ENCODE measurements at regions not wholly inside any gene's neighbourhood (a gene's known extent, or its start where the extent isn't known, plus 50 kb on each side); places are given as distances from the start of the nearest gene placed in this dataset.

GRCh38 chr10:24793648-24794379 is 70.1 kb upstream of the ARHGAP21 start:
- ChIA-PET CTCF (interaction anchor here (0.5 kb wide), 1 partner anchor 108 kb away, joined by 3 read pairs; no protein-coding TSS in a partner anchor), POLR2A (ENCODE audit: unreplicated experiment) (interaction anchor here (0.5 kb wide), 1 partner anchor 128 kb away, joined by 5 read pairs; no protein-coding TSS in a partner anchor)
- H3F3A ChIP-seq (ENCODE audit: low read length, unreplicated experiment), result no peaks in the 10 kb centered on the region
- no peaks in the 10 kb centered on the region for H3K27me3 ChIP-seq (ENCODE audit: low read length)
- no peak overlapping the region for H3K27ac ChIP-seq (ENCODE audit: low read length)
- TF ChIP-seq EZH2 (IDR thresholded peaks at IDR 0.05; ENCODE audit: low read length, unreplicated experiment) (no peak), EZH2phosphoT487 (IDR thresholded peaks at IDR 0.05; ENCODE audit: borderline replicate concordance, low read length) (no peak), CTCF (conservative IDR thresholded peaks at IDR 0.05; ENCODE audit: low read depth, low read length) (no peak)
- H3K4me1 ChIP-seq (ENCODE audit: insufficient read depth, low read length), result no peaks in the 10 kb centered on the region
- H3K9me2 ChIP-seq (replicated peaks; ENCODE audit: low read length), result no peaks in the 10 kb centered on the region
- H3K79me2 ChIP-seq (ENCODE audit: low read length), result no peaks in the 10 kb centered on the region
- no TSS peak for BruUV-seq (replicated peaks)
- no peak for ATAC-seq
- no peak for DNase-seq
- H2AFZ ChIP-seq (ENCODE audit: low read length), result no peak overlapping the region
- H3K4me3 ChIP-seq (ENCODE audit: low read length), result no peak overlapping the region
- no peak overlapping the region for H3K4me2 ChIP-seq (ENCODE audit: low read length)
- H4K20me1 ChIP-seq (ENCODE audit: low read length), result no peaks in the 10 kb centered on the region
- intact Hi-C loops (cut with micrococcal nuclease), result no loop called here
- H3K9me3 ChIP-seq (ENCODE audit: low read length), result no peaks in the 10 kb centered on the region
- H3K36me3 ChIP-seq (ENCODE audit: low read depth, low read length), result no peaks in the 10 kb centered on the region
- no peak overlapping the region for H3K9ac ChIP-seq (ENCODE audit: low read length)

GRCh38 chr10:24792638-24793037 is 69.0 kb upstream of the ARHGAP21 start:
- intact Hi-C loops (cut with micrococcal nuclease), result no loop called here
- H3K9me3 ChIP-seq (ENCODE audit: low read length), result no peaks in the 10 kb centered on the region
- no peak overlapping the region for H3K27ac ChIP-seq (ENCODE audit: low read length)
- TF ChIP-seq EZH2phosphoT487 (IDR thresholded peaks at IDR 0.05; ENCODE audit: borderline replicate concordance, low read length) (no peak), CTCF (conservative IDR thresholded peaks at IDR 0.05; ENCODE audit: low read depth, low read length) (no peak), EZH2 (IDR thresholded peaks at IDR 0.05; ENCODE audit: low read length, unreplicated experiment) (no peak)
- H3F3A ChIP-seq (ENCODE audit: low read length, unreplicated experiment), result no peaks in the 10 kb centered on the region
- no peak overlapping the region for H3K9ac ChIP-seq (ENCODE audit: low read length)
- H3K4me3 ChIP-seq (ENCODE audit: low read length), result no peak overlapping the region
- no peak overlapping the region for H2AFZ ChIP-seq (ENCODE audit: low read length)
- no peaks in the 10 kb centered on the region for H3K36me3 ChIP-seq (ENCODE audit: low read depth, low read length)
- no TSS peak for BruUV-seq (replicated peaks)
- no peaks in the 10 kb centered on the region for H3K9me2 ChIP-seq (replicated peaks; ENCODE audit: low read length)
- no peaks in the 10 kb centered on the region for H3K79me2 ChIP-seq (ENCODE audit: low read length)
- POLR2A ChIA-PET (ENCODE audit: unreplicated experiment), result no interaction called here
- ATAC-seq (no peak), DNase-seq (no peak)
- no peak overlapping the region for H3K4me2 ChIP-seq (ENCODE audit: low read length)
- no peaks in the 10 kb centered on the region for H4K20me1 ChIP-seq (ENCODE audit: low read length)
- no peaks in the 10 kb centered on the region for H3K4me1 ChIP-seq (ENCODE audit: insufficient read depth, low read length)
- no peaks in the 10 kb centered on the region for H3K27me3 ChIP-seq (ENCODE audit: low read length)
- CTCF ChIA-PET, result no interaction called here

GRCh38 chr10:24791084-24791726 is 67.5 kb upstream of the ARHGAP21 start:
- no TSS peak for BruUV-seq (replicated peaks)
- H3K4me1 ChIP-seq (ENCODE audit: insufficient read depth, low read length), result no peaks in the 10 kb centered on the region
- H3K9me3 ChIP-seq (ENCODE audit: low read length), result no peaks in the 10 kb centered on the region
- no peak overlapping the region for H3K9ac ChIP-seq (ENCODE audit: low read length)
- intact Hi-C loops (cut with micrococcal nuclease), result no loop called here
- ChIA-PET CTCF (no interaction called here), POLR2A (ENCODE audit: unreplicated experiment) (no interaction called here)
- TF ChIP-seq CTCF (conservative IDR thresholded peaks at IDR 0.05; ENCODE audit: low read depth, low read length) (no peak), EZH2phosphoT487 (IDR thresholded peaks at IDR 0.05; ENCODE audit: borderline replicate concordance, low read length) (no peak), EZH2 (IDR thresholded peaks at IDR 0.05; ENCODE audit: low read length, unreplicated experiment) (no peak)
- ATAC-seq, result no peak
- H3K9me2 ChIP-seq (replicated peaks; ENCODE audit: low read length), result no peaks in the 10 kb centered on the region
- no peaks in the 10 kb centered on the region for H4K20me1 ChIP-seq (ENCODE audit: low read length)
- no peak overlapping the region for H3K27ac ChIP-seq (ENCODE audit: low read length)
- H2AFZ ChIP-seq (ENCODE audit: low read length), result no peak overlapping the region
- H3K27me3 ChIP-seq (ENCODE audit: low read length), result no peaks in the 10 kb centered on the region
- H3K4me3 ChIP-seq (ENCODE audit: low read length), result no peak overlapping the region
- H3K4me2 ChIP-seq (ENCODE audit: low read length), result no peak overlapping the region
- H3K79me2 ChIP-seq (ENCODE audit: low read length), result no peaks in the 10 kb centered on the region
- no peaks in the 10 kb centered on the region for H3K36me3 ChIP-seq (ENCODE audit: low read depth, low read length)
- DNase-seq, result no peak
- H3F3A ChIP-seq (ENCODE audit: low read length, unreplicated experiment), result no peaks in the 10 kb centered on the region
